ENCODE measurements at regions not wholly inside any gene's neighbourhood (a gene's known extent, or its start where the extent isn't known, plus 50 kb on each side); places are given as distances from the start of the nearest gene placed in this dataset.

DNA sequence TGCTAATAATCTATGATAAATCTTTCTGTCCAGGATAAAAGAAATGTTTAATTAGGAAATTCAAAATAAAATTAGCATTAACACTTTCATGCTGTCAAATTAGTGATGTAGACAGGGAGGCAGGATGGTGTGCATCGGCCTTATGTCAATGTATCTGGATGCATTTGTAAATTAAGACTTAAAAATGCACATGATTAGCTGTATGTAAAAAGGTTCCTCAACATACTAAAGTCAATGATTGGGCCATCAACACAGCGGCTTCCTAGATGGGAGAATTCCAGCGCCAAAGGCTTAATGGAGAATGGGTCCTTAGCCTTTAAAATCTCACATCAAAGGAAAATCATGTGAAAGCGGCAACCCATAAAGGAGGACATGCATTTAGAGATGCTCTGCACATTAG lies 77.5 kb upstream of the ZEB2 start:
- H3K4me3 Mint-ChIP-seq (ENCODE audit: low read depth) = no peak overlapping the region
- H3K4me1 Mint-ChIP-seq (ENCODE audit: low read depth) = peaks cover 3% of the 10 kb centered on the region
- no peak overlapping the region for H3K27ac Mint-ChIP-seq
- H3K36me3 Mint-ChIP-seq (ENCODE audit: low read depth) = no peaks in the 10 kb centered on the region
- DNase-seq (ENCODE audit: low spot score) = no peak
- H3K9me3 Mint-ChIP-seq = no peaks in the 10 kb centered on the region
- intact Hi-C loops (cut with micrococcal nuclease) = no loop called here
- H3K27me3 Mint-ChIP-seq (ENCODE audit: low read depth) = peaks cover 30% of the 10 kb centered on the region

DNA sequence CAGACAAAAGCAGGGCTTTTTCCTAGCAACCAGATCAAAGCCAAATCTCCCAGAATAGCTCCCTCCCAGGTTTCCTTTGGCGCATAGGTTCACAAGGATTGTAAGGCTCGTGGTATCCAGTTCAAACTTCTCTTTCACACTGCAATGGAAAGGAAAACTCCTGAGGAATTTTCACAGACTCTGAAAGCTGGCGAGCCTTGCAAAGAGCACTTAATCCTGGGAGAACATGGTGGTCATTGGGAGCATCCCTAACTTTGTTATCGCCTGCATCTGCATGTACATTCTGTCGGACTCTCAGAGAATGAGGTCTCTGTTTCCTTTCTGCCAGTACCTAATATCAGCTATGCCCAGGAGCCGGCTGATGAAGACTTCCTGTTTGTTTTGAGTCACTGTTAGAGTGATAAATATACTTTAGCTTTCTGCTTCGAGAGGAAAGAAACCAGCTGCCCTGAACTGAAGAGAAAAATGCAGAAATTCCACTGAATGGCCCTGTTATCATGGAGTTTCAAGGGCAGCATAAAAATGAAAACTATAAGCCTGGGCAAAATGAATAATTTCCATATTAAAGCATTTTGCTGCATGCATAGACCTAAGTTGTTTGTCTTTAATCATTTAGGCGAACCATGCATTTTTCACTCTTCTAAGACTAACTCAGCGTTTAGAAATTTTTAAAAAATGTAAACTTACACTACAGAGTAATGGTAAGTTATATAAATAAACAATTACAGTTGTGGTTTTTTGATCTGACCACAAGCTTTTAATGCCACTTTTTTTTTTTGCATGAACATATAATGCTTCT lies 76.4 kb upstream of the ZEB2 start:
- peaks cover 36% of the 10 kb centered on the region for H3K27me3 Mint-ChIP-seq (ENCODE audit: low read depth)
- no peaks in the 10 kb centered on the region for H3K9me3 Mint-ChIP-seq
- H3K4me3 Mint-ChIP-seq (ENCODE audit: low read depth) = no peak overlapping the region
- peaks cover 3% of the 10 kb centered on the region for H3K4me1 Mint-ChIP-seq (ENCODE audit: low read depth)
- DNase-seq (ENCODE audit: low spot score) = no peak
- intact Hi-C loops (cut with micrococcal nuclease) = no loop called here
- no peaks in the 10 kb centered on the region for H3K36me3 Mint-ChIP-seq (ENCODE audit: low read depth)
- no peak overlapping the region for H3K27ac Mint-ChIP-seq

GRCh38 chr2:144595686-144596072 lies 75.8 kb upstream of the ZEB2 start:
- Mint-ChIP-seq H3K9me3 (no peaks in the 10 kb centered on the region), H3K4me1 (ENCODE audit: low read depth) (peaks cover 3% of the 10 kb centered on the region), H3K27ac (no peak overlapping the region), H3K4me3 (ENCODE audit: low read depth) (no peak overlapping the region), H3K27me3 (ENCODE audit: low read depth) (peaks cover 33% of the 10 kb centered on the region), H3K36me3 (ENCODE audit: low read depth) (no peaks in the 10 kb centered on the region)
- no peak for DNase-seq (ENCODE audit: low spot score)
- intact Hi-C loops (cut with micrococcal nuclease) = no loop called here

DNA sequence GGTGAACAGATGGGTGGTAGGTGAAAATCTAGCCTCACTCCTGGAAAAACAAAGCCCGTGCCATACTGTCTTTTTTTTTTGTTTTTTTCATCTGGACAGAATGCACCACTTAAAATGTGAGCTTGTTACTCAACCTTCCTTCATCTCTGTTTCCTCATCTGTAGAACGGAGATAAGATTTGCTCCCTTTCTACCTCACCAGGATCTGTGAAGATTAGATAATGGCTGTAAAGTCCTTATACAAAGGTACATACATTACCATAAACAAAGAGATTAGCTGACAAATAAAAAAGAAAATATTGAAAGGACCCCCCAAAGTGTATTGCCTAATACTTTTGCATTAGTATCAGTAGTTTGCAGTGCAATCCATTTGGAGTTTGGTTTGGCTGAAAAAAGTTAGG lies 75.4 kb upstream of the ZEB2 start:
- no peak for DNase-seq (ENCODE audit: low spot score)
- H3K4me1 Mint-ChIP-seq (ENCODE audit: low read depth) = peaks cover 3% of the 10 kb centered on the region
- no peaks in the 10 kb centered on the region for H3K9me3 Mint-ChIP-seq
- no peak overlapping the region for H3K4me3 Mint-ChIP-seq (ENCODE audit: low read depth)
- H3K27me3 Mint-ChIP-seq (ENCODE audit: low read depth) = peaks cover 31% of the 10 kb centered on the region
- no peaks in the 10 kb centered on the region for H3K36me3 Mint-ChIP-seq (ENCODE audit: low read depth)
- intact Hi-C loops (cut with micrococcal nuclease) = no loop called here
- H3K27ac Mint-ChIP-seq = no peak overlapping the region

DNA sequence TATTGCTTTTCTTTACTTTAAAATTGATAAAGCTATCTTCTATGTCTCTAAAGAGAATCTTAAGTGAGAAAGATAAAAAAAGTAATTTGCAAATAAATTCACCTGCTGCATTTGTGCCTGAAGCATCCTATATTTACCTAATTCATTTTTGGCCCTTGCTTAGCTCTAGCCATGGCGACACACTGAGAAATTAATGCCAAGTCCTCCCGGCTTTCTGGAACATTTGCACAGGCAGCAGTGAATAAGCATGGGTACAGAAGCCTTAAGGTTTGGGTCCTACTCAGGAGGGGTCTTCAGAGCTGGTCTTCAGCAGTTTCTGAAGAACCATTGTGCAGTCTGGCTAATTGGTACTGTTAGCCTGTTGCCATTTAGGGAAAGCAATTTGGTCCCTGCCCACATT lies 73.9 kb upstream of the ZEB2 start:
- intact Hi-C loops (cut with micrococcal nuclease) = no loop called here
- Mint-ChIP-seq H3K27me3 (ENCODE audit: low read depth) (peaks cover 29% of the 10 kb centered on the region), H3K27ac (no peak overlapping the region), H3K4me3 (ENCODE audit: low read depth) (no peak overlapping the region), H3K36me3 (ENCODE audit: low read depth) (no peaks in the 10 kb centered on the region), H3K4me1 (ENCODE audit: low read depth) (peaks cover 3% of the 10 kb centered on the region), H3K9me3 (no peaks in the 10 kb centered on the region)
- DNase-seq (ENCODE audit: low spot score) = no peak

GRCh38 chr2:144592500-144593256 lies 72.8 kb upstream of the ZEB2 start:
- H3K4me3 Mint-ChIP-seq (ENCODE audit: low read depth) = no peak overlapping the region
- no peak for DNase-seq (ENCODE audit: low spot score)
- H3K27me3 Mint-ChIP-seq (ENCODE audit: low read depth) = peaks cover 22% of the 10 kb centered on the region
- H3K36me3 Mint-ChIP-seq (ENCODE audit: low read depth) = no peaks in the 10 kb centered on the region
- no peaks in the 10 kb centered on the region for H3K9me3 Mint-ChIP-seq
- H3K4me1 Mint-ChIP-seq (ENCODE audit: low read depth) = peaks cover 3% of the 10 kb centered on the region
- no peak overlapping the region for H3K27ac Mint-ChIP-seq
- intact Hi-C loops (cut with micrococcal nuclease) = no loop called here

DNA sequence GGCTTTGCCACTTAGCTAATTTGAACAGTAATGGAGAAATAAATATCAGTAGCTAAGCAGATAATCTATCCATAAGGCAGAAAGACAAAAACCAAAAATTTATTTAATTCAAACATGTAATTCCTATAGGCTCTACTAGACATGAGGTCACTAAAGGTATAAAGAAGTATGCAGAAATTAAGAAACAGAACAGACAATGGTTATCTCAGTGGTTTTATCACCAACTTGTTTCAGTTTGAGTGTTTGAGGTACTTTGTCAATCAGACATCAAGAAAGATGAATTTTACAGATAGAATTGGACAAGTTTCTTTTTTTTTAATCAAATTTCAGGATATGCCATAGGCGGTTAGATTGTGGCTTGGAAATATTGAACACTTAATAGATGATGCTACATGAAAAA lies 67.4 kb upstream of the ZEB2 start:
- H3K27me3 Mint-ChIP-seq (ENCODE audit: low read depth) = peaks cover 35% of the 10 kb centered on the region
- no peak for DNase-seq (ENCODE audit: low spot score)
- no peaks in the 10 kb centered on the region for H3K9me3 Mint-ChIP-seq
- H3K4me3 Mint-ChIP-seq (ENCODE audit: low read depth) = no peak overlapping the region
- H3K27ac Mint-ChIP-seq = no peak overlapping the region
- intact Hi-C loops (cut with micrococcal nuclease) = no loop called here
- peaks cover 16% of the 10 kb centered on the region for H3K4me1 Mint-ChIP-seq (ENCODE audit: low read depth)
- H3K36me3 Mint-ChIP-seq (ENCODE audit: low read depth) = no peaks in the 10 kb centered on the region

- Mint-ChIP-seq H3K36me3 (ENCODE audit: low read depth) (no peaks in the 10 kb centered on the region), H3K27me3 (ENCODE audit: low read depth) (peaks cover 30% of the 10 kb centered on the region), H3K4me3 (ENCODE audit: low read depth) (no peak overlapping the region), H3K27ac (no peak overlapping the region), H3K9me3 (no peaks in the 10 kb centered on the region), H3K4me1 (ENCODE audit: low read depth) (peaks cover 16% of the 10 kb centered on the region)
- no peak for DNase-seq (ENCODE audit: low spot score)
- intact Hi-C loops (cut with micrococcal nuclease) = no loop called here
Measured at GRCh38 chr2:144586476-144586875, 66.6 kb upstream of the ZEB2 start.

DNA sequence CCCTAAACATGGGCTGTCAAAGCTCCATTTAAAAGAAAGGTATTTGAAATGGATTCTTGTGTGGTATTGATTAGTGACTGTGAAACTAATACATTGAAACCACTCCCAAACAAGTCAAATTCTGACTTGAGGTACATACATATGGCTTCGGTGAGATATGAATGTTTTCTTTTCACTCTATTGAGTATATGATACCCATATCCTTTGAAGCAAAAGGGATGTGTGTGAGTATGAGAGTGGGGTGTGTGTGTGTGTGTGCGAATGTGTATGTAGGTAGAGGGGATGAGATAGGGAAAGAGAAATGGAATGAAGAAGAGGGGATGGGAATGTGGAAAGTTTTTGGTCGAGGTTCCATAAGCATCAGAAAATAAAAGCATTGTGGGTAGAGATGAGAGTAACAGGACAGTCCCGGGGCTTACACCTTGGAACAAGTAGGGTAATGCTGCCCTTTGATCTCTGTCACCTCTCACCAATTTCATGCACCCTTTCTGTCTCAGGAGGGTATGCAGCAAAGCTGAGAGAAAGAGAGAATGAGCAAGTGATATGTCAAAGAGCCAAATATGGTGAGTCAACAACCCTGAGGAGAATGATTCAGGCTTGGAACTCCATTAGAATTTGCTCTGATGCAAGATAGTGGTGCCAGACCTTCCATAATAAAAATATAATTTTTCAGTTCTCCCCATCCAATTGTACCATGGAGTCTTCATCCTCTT lies 64.0 kb upstream of the ZEB2 start:
- peaks cover 36% of the 10 kb centered on the region for H3K27me3 Mint-ChIP-seq (ENCODE audit: low read depth)
- H3K4me3 Mint-ChIP-seq (ENCODE audit: low read depth) = no peak overlapping the region
- no peaks in the 10 kb centered on the region for H3K9me3 Mint-ChIP-seq
- H3K36me3 Mint-ChIP-seq (ENCODE audit: low read depth) = no peaks in the 10 kb centered on the region
- intact Hi-C loops (cut with micrococcal nuclease) = no loop called here
- no peak for DNase-seq (ENCODE audit: low spot score)
- H3K27ac Mint-ChIP-seq = no peak overlapping the region
- H3K4me1 Mint-ChIP-seq (ENCODE audit: low read depth) = peaks cover 17% of the 10 kb centered on the region

GRCh38 chr2:144583381-144583729 lies 63.4 kb upstream of the ZEB2 start:
- Mint-ChIP-seq H3K9me3 (no peaks in the 10 kb centered on the region), H3K4me1 (ENCODE audit: low read depth) (peaks cover 17% of the 10 kb centered on the region), H3K27me3 (ENCODE audit: low read depth) (peaks cover 36% of the 10 kb centered on the region), H3K27ac (no peak overlapping the region), H3K4me3 (ENCODE audit: low read depth) (no peak overlapping the region), H3K36me3 (ENCODE audit: low read depth) (no peaks in the 10 kb centered on the region)
- no peak for DNase-seq (ENCODE audit: low spot score)
- intact Hi-C loops (cut with micrococcal nuclease) = no loop called here

DNA sequence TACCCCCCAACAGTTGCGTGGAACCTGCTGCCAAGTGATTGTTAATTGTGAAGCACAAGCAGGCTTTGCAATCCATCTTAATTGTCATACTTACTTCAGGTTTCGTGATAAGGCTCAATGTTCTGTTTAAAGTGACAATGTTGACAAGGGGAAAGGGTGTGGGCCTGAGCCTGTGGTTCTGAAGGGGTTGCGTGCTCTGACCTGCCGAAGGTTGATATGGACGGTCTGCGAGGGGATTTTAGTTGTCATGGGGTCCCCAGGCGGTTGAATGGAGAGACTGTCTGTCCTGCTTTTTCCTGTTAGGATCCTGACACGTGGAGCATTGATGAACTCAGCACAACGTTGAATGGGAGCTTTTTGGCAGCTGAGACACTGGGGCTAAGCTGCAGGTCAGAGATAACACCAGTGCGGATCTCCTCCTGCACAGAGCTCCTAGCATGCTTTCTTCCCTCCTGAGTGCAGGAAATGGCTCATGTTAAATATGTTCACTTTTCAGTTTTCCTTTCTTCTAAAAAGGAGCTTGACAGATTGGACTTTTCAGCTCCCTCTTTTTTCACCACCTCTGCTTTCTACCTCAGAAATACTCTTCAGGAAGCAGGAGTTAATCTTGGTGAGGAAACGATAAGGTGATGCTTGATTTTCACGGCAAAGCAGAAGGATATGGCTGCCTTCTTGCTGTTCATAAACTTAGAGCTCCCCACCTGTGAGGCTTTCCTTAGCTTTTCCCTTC lies 62.9 kb upstream of the ZEB2 start:
- Mint-ChIP-seq H3K4me3 (ENCODE audit: low read depth) (no peak overlapping the region), H3K36me3 (ENCODE audit: low read depth) (no peaks in the 10 kb centered on the region), H3K9me3 (no peaks in the 10 kb centered on the region), H3K27me3 (ENCODE audit: low read depth) (peaks cover 37% of the 10 kb centered on the region), H3K27ac (no peak overlapping the region), H3K4me1 (ENCODE audit: low read depth) (peaks cover 17% of the 10 kb centered on the region)
- intact Hi-C loops (cut with micrococcal nuclease) = no loop called here
- no peak for DNase-seq (ENCODE audit: low spot score)

GRCh38 chr2:144580521-144581161 lies 60.7 kb upstream of the ZEB2 start:
- Mint-ChIP-seq H3K27me3 (ENCODE audit: low read depth) (peaks cover 41% of the 10 kb centered on the region), H3K36me3 (ENCODE audit: low read depth) (no peaks in the 10 kb centered on the region), H3K9me3 (no peaks in the 10 kb centered on the region), H3K4me1 (ENCODE audit: low read depth) (peaks cover 12% of the 10 kb centered on the region), H3K4me3 (ENCODE audit: low read depth) (no peak overlapping the region), H3K27ac (no peak overlapping the region)
- no peak for DNase-seq (ENCODE audit: low spot score)
- intact Hi-C loops (cut with micrococcal nuclease) = no loop called here
